ENCODE measurements at regions not wholly inside any gene's neighbourhood (a gene's known extent, or its start where the extent isn't known, plus 50 kb on each side); places are given as distances from the start of the nearest gene placed in this dataset.

DNA sequence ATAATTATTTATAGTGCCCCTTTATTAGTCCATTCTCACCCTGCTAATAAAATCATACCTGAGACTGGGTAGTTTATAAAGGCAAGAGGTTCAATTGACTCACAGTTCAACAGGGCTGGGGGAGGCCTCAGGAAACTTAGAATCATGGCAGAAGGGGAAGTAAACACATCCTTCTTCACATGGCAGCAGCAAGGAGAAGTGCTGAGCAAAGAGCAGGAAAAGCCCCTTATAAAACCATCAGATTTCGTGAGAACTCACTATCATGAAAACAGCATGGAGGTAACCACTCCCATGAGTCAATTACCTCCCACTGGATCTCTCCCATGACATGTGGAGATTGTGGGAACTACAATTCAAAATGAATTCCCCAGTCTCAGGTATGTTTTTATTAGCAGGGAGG lies 89.9 kb upstream of the STARD13 start:
- no peak overlapping the region for H3K9ac ChIP-seq (ENCODE audit: low read depth, low read length)
- POLR2A ChIA-PET (ENCODE audit: unreplicated experiment) = no interaction called here

More for the DNA sequence above, 89.9 kb upstream of the STARD13 start:
- Histone ChIP-seq H3K9me3 (ENCODE audit: control insufficient read depth, insufficient read depth, low read length) (no peaks in the 10 kb centered on the region), H3K4me2 (ENCODE audit: low read depth, low read length) (no peak overlapping the region), H4K8ac (ENCODE audit: low read depth in 2 of 2, low read length in 2 of 2) (no peak overlapping the region), H3K27me3 (ENCODE audit: control insufficient read depth, insufficient read depth, low read length) (no peaks in the 10 kb centered on the region), H3K56ac (ENCODE audit: extremely low read depth, insufficient read depth, low read length) (no peak overlapping the region), H2BK120ac (ENCODE audit: low read depth, low read length) (no peak overlapping the region), H2AFZ (replicated peaks; ENCODE audit: low read length, poor library complexity) (no peak overlapping the region), H4K91ac (ENCODE audit: insufficient read depth, low read depth, low read length) (no peak overlapping the region), H2AK5ac (ENCODE audit: low read depth, low read length) (no peak overlapping the region), H3K9me1 (ENCODE audit: insufficient read depth, low read length) (no peaks in the 10 kb centered on the region; the same call in 1 of the 2 replicates), H2AK9ac (replicated peaks; ENCODE audit: low read depth, low read length, poor library complexity) (no peak overlapping the region), H3K4ac (ENCODE audit: low read depth, low read length) (no peak overlapping the region), H3K79me1 (ENCODE audit: low read depth in 1 of 2, low read length in 2 of 2) (no peaks in the 10 kb centered on the region), H3K4me3 (ENCODE audit: insufficient read depth, low read depth, low read length) (no peak overlapping the region), H3K18ac (ENCODE audit: low read depth, low read length) (no peak overlapping the region), H3K4me1 (ENCODE audit: control insufficient read depth, insufficient read depth, low read length) (no peaks in the 10 kb centered on the region), H4K20me1 (ENCODE audit: insufficient read depth, low read length) (no peaks in the 10 kb centered on the region), H2BK20ac (ENCODE audit: low read depth, low read length) (no peak overlapping the region), H4K5ac (ENCODE audit: low read depth, low read length) (no peak overlapping the region), H3K36me3 (ENCODE audit: control insufficient read depth, insufficient read depth, low read length) (no peaks in the 10 kb centered on the region), H3K27ac (ENCODE audit: insufficient read depth, low read length) (no peak overlapping the region), H3K14ac (replicated peaks; ENCODE audit: low read depth, low read length) (no peak overlapping the region), H2BK5ac (ENCODE audit: low read depth, low read length, poor library complexity, severe bottlenecking) (no peak overlapping the region), H3K23ac (ENCODE audit: low read depth, low read length) (no peak overlapping the region), H2BK15ac (ENCODE audit: low read depth, low read length) (no peak overlapping the region)
- intact Hi-C loops (cut with micrococcal nuclease) = no loop called here
- no TSS peak for BruUV-seq (replicated peaks)
- in situ Hi-C loops (cut with MboI; ENCODE audit: low sequenced_read_pairs) = no loop called here
- ATAC-seq (ENCODE audit: low read depth) = no peak
- CTCF ChIA-PET = no interaction called here
- no CpG with 5 or more reads among the region's 1 CpG for WGBS, 2 experiments (ENCODE audit: extremely low coverage in 2 of 2, insufficient read length in 1 of 2)
- TF ChIP-seq MAFK (IDR thresholded peaks at IDR 0.05; ENCODE audit: low read depth, low read length) (no peak), BHLHE40 (IDR thresholded peaks at IDR 0.05; ENCODE audit: low read depth, low read length) (no peak), NFE2L2 (IDR thresholded peaks at IDR 0.05; ENCODE audit: low read depth, low read length) (no peak)
- TF ChIP-seq, protein P1, sequence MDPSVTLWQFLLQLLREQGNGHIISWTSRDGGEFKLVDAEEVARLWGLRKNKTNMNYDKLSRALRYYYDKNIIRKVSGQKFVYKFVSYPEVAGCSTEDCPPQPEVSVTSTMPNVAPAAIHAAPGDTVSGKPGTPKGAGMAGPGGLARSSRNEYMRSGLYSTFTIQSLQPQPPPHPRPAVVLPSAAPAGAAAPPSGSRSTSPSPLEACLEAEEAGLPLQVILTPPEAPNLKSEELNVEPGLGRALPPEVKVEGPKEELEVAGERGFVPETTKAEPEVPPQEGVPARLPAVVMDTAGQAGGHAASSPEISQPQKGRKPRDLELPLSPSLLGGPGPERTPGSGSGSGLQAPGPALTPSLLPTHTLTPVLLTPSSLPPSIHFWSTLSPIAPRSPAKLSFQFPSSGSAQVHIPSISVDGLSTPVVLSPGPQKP (IDR thresholded peaks at IDR 0.05; ENCODE audit: borderline replicate concordance, low read depth, low read length) = no peak
- dilution Hi-C loops (cut with HindIII; ENCODE audit: low sequenced_read_pairs, unreplicated experiment) = no loop called here
- no peak for DNase-seq

All from IMR-90 (cell line).